Neural cell (in vitro differentiated cells): ENCODE measurements at regions not wholly inside any gene's neighbourhood (a gene's known extent, or its start where the extent isn't known, plus 50 kb on each side); places are given as distances from the start of the nearest gene placed in this dataset.

Experiments
- H2AFZ ChIP-seq: fragments of 200-600, 300-800 bp; sonication (generic), shearing (Covaris generic); 2 replicates; pipeline ENCODE4 v1.6.0; 2014; ENCODE audit warnings: low read depth, mild to moderate bottlenecking, antibody characterized with exemption, low read length, moderate library complexity
- H3F3A ChIP-seq: fragments of 200-600 bp; shearing (Covaris generic); 2 replicates; pipeline ENCODE4 v1.6.1; 2016; ENCODE audit warnings: mild to moderate bottlenecking, moderate library complexity, mixed read lengths, antibody characterized with exemption, low read length; ENCODE audit not compliant: insufficient read depth, poor library complexity, severe bottlenecking
- H3K27ac ChIP-seq: fragments of 200-600, 300-800 bp; sonication (generic), shearing (Covaris generic); 2 replicates; pipeline ENCODE4 v1.5.1; 2014; ENCODE audit warnings: mild to moderate bottlenecking, low read length, moderate library complexity
- H3K27me3 ChIP-seq: fragments of 300-800, 200-600 bp; sonication (generic), shearing (Covaris generic); 2 replicates; pipeline ENCODE4 v1.6.0; 2014; ENCODE audit warnings: mild to moderate bottlenecking, low read depth, low read length, moderate library complexity; ENCODE audit not compliant: insufficient read depth
- H3K36me3 ChIP-seq: fragments of 300-800, 200-600 bp; sonication (generic), shearing (Covaris generic); 2 replicates; pipeline ENCODE4 v1.5.1; 2014; ENCODE audit warnings: mild to moderate bottlenecking, antibody characterized with exemption, low read length, moderate library complexity; ENCODE audit not compliant: insufficient read depth
- H3K4me2 ChIP-seq: fragments of 300-800, 200-600 bp; sonication (generic), shearing (Covaris generic); 2 replicates; pipeline ENCODE4 v1.6.0; 2014; ENCODE audit warnings: mild to moderate bottlenecking, low read length
- H3K4me3 ChIP-seq: fragments of 300-800, 200-600 bp; sonication (generic), shearing (Covaris generic); 2 replicates; pipeline ENCODE4 v1.5.1; 2014; ENCODE audit warnings: mild to moderate bottlenecking, low read length, moderate library complexity
- H3K79me2 ChIP-seq: fragments of 200-600 bp; shearing (Covaris generic); replicated peaks from 2 replicates; pipeline ENCODE4 v1.6.0; 2014; ENCODE audit warnings: mild to moderate bottlenecking, low read length, moderate library complexity; ENCODE audit not compliant: insufficient read depth
- H3K9ac ChIP-seq: fragments of 300-800, 200-600 bp; sonication (generic), shearing (Covaris generic); 2 replicates; pipeline ENCODE4 v1.6.1; 2016; ENCODE audit warnings: mild to moderate bottlenecking, low read length, mixed read lengths
- H3K9me2 ChIP-seq: fragments of 200-600 bp; shearing (Covaris generic); 2 replicates; pipeline ENCODE4 v1.6.1; 2016; ENCODE audit warnings: mild to moderate bottlenecking, low read length, mixed read lengths; ENCODE audit not compliant: insufficient read depth
- H3K9me3 ChIP-seq: fragments of 200-600, 300-800 bp; sonication (generic), shearing (Covaris generic); 2 replicates; pipeline ENCODE4 v1.6.1; 2016; ENCODE audit warnings: mild to moderate bottlenecking, mixed run types, low read length, moderate library complexity, mixed read lengths
- H4K20me1 ChIP-seq: fragments of 200-600 bp; shearing (Covaris generic); 2 replicates; pipeline ENCODE4 v1.6.1; 2016; ENCODE audit warnings: mild to moderate bottlenecking, mixed run types; ENCODE audit not compliant: insufficient read depth
- CTCF ChIP-seq: fragments of 450-650 bp; IDR thresholded peaks from 2 replicates; pipeline ENCODE4 v1.5.1; 2014; ENCODE audit warnings: antibody characterized with exemption, mild to moderate bottlenecking, moderate library complexity; ENCODE audit not compliant: poor library complexity, severe bottlenecking
- EP300 ChIP-seq: fragments of 450-650 bp; conservative IDR thresholded peaks from 2 replicates; pipeline ENCODE4 v1.6.1; 2014; ENCODE audit warnings: antibody characterized with exemption, mild to moderate bottlenecking, moderate library complexity; ENCODE audit not compliant: poor library complexity, severe bottlenecking
- EZH2 ChIP-seq: fragments of 200-600, 300-800 bp; shearing (Covaris generic), sonication (generic); IDR thresholded peaks from 2 replicates; pipeline ENCODE4 v1.6.1; 2014; ENCODE audit warnings: antibody characterized with exemption, low read length, borderline replicate concordance, mild to moderate bottlenecking; ENCODE audit not compliant: insufficient read depth, poor library complexity, severe bottlenecking
- MXI1 ChIP-seq: fragments of 450-650 bp; conservative IDR thresholded peaks from 2 replicates; pipeline ENCODE4 v1.6.1; 2014; ENCODE audit warnings: antibody characterized with exemption, mild to moderate bottlenecking; ENCODE audit not compliant: poor library complexity, severe bottlenecking
- POLR2AphosphoS5 ChIP-seq: IDR thresholded peaks from 2 replicates; pipeline ENCODE4 v1.6.1; 2012
- RAD21 ChIP-seq: fragments of 450-650 bp; conservative IDR thresholded peaks from 2 replicates; pipeline ENCODE4 v1.6.1; 2014; ENCODE audit warnings: antibody characterized with exemption, mild to moderate bottlenecking, moderate library complexity
- REST ChIP-seq: IDR thresholded peaks from 2 replicates; pipeline ENCODE4 v1.6.1; 2012; ENCODE audit warnings: borderline replicate concordance
- SMC3 ChIP-seq: fragments of 450-650 bp; conservative IDR thresholded peaks from 2 replicates; pipeline ENCODE4 v1.6.1; 2014; ENCODE audit warnings: antibody characterized with exemption, mild to moderate bottlenecking, moderate library complexity; ENCODE audit not compliant: poor library complexity
- TAF1 ChIP-seq: IDR thresholded peaks from 2 replicates; pipeline ENCODE4 v1.6.1; 2012; ENCODE audit warnings: low read depth

- H3K27me3 ChIP-seq = no peaks in the 10 kb centered on the region
- no peaks in the 10 kb centered on the region for H3K36me3 ChIP-seq
- H3K79me2 ChIP-seq = no peaks in the 10 kb centered on the region
- no peak overlapping the region for H3K4me2 ChIP-seq
- TF ChIP-seq REST (no peak), MXI1 (no peak), EP300 (no peak), RAD21 (no peak), TAF1 (no peak), EZH2 (no peak), POLR2AphosphoS5 (no peak), CTCF (no peak), SMC3 (no peak)
- no peak overlapping the region for H3K4me3 ChIP-seq
- H3F3A ChIP-seq = no peaks in the 10 kb centered on the region
- no peaks in the 10 kb centered on the region for H3K9me3 ChIP-seq
- no peak overlapping the region for H3K9ac ChIP-seq
- H2AFZ ChIP-seq = no peak overlapping the region
- no peaks in the 10 kb centered on the region for H4K20me1 ChIP-seq
- H3K9me2 ChIP-seq = no peaks in the 10 kb centered on the region
- H3K27ac ChIP-seq = no peak overlapping the region
These were observed 608.8 kb downstream of the PCDH7 start for GRCh38 chr4:31328932-31329331.

GRCh38 chr4:31334086-31334910 lies 614.1 kb downstream of the PCDH7 start:
- H4K20me1 ChIP-seq = no peaks in the 10 kb centered on the region
- H3K79me2 ChIP-seq = no peaks in the 10 kb centered on the region
- no peaks in the 10 kb centered on the region for H3K9me2 ChIP-seq
- H3F3A ChIP-seq = no peaks in the 10 kb centered on the region
- no peak overlapping the region for H3K4me2 ChIP-seq
- no peak overlapping the region for H3K9ac ChIP-seq
- H3K27ac ChIP-seq = no peak overlapping the region
- no peaks in the 10 kb centered on the region for H3K9me3 ChIP-seq
- H3K27me3 ChIP-seq = no peaks in the 10 kb centered on the region
- no peak overlapping the region for H2AFZ ChIP-seq
- H3K4me3 ChIP-seq = no peak overlapping the region
- H3K36me3 ChIP-seq = no peaks in the 10 kb centered on the region
- no peak for TF ChIP-seq MXI1
- no peak for TF ChIP-seq RAD21
- no peak for TF ChIP-seq TAF1
- no peak for TF ChIP-seq EZH2
- TF ChIP-seq POLR2AphosphoS5 = no peak
- no peak for TF ChIP-seq EP300
- TF ChIP-seq REST = no peak
- no peak for TF ChIP-seq CTCF
- no peak for TF ChIP-seq SMC3
